Keratinocyte (primary cell): ENCODE measurements at regions not wholly inside any gene's neighbourhood (a gene's known extent, or its start where the extent isn't known, plus 50 kb on each side); places are given as distances from the start of the nearest gene placed in this dataset.

ENCODE experiments used
- CTCF ChIP-seq, 3 experiments: IDR thresholded peaks in 1 of 3; conservative IDR thresholded peaks in 1 of 3; optimal IDR thresholded peaks in 1 of 3; 2 replicates in 2 of 3; 3 replicates in 1 of 3; pipeline versions ENCODE3 to v1.5.1; 2011; ENCODE audit warnings: low read length in 3 of 3, mild to moderate bottlenecking in 3 of 3, moderate library complexity in 2 of 3, control low read depth in 1 of 3, inconsistent platforms in 1 of 3; ENCODE audit not compliant: insufficient read depth in 2 of 3; ENCODE audit errors: extremely low read depth in 1 of 3
- EZH2 ChIP-seq: IDR thresholded peaks from one replicate; pipeline ENCODE4 v1.6.1; 2012; ENCODE audit warnings: inconsistent platforms, mild to moderate bottlenecking, low read length, moderate library complexity

DNA sequence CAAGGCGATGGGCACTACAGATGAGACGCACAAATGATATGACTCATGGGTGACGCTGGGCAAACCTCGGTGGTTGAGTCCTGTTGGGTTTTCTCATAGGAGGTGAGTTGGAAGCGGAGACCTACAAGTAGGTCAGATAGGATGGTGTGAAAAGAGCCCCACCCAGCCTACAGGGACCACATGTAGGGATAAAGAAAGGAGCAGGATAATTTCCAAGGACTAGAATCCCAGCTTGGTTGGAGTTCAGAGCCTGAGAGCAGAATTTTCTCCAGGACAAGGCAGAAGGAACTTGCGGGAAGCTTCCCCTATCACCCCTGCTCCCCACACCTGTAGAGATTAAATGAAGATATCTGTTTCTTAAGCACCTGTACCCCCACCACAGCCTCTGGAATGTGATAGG lies 489.7 kb upstream of the CDH4 start:
- TF ChIP-seq CTCF (optimal IDR thresholded peaks at IDR 0.05 in 1 of 3, IDR thresholded peaks at IDR 0.05 in 1 of 3, conservative IDR thresholded peaks at IDR 0.05 in 1 of 3; ENCODE audit: extremely low read depth in 1 of 3, insufficient read depth in 2 of 3, low read length in 3 of 3) (no peak), EZH2 (no peak)
